T-cell (primary cell): ENCODE measurements at regions not wholly inside any gene's neighbourhood (a gene's known extent, or its start where the extent isn't known, plus 50 kb on each side); places are given as distances from the start of the nearest gene placed in this dataset.
A peak's percentile ranks its signal among the peaks of the same experiment; 100 is the strongest.

ENCODE experiments used
- ATAC-seq, 4 experiments: fragments of 200-7000 bp in 3 of 4; fragments of 150-1000 bp in 1 of 4; cut with Tn5 transposase; replicated peaks in 1 of 4; 1 replicate in 3 of 4; 2 replicates in 1 of 4; pipeline ENCODE4 v1.10.0; 2021; ENCODE audit warnings: moderate library complexity in 3 of 4, mild to moderate bottlenecking in 2 of 4, moderate number of reproducible peaks in 1 of 4
- CTCF ChIA-PET, 2 donors: fragments of 300-600 bp; sonication (Branson Sonifier 250); formaldehyde crosslinking; loops; one replicate each; lab custom pipeline; 2022; ENCODE audit warnings: antibody characterized with exemption in 2 of 2; lab: Charles Lee
- POLR2A ChIA-PET, 2 donors: fragments of 300-600 bp; sonication (Branson Sonifier 250); formaldehyde crosslinking; loops; one replicate each; lab custom pipeline; 2022; ENCODE audit warnings: antibody characterized with exemption in 2 of 2; lab: Charles Lee
- DNase-seq, 35 experiments: peaks; one replicate each; pipeline versions ENCODE4 v3.0.0 to v3.0.0-alpha.2; 2013 to 2023
- H3K27ac ChIP-seq: one replicate; pipeline ENCODE4 v1.5.1; 2013; ENCODE audit warnings: low read length
- H3K27me3 ChIP-seq, 2 experiments: replicated peaks in 1 of 2; 1 replicate in 1 of 2; 2 replicates in 1 of 2; pipeline versions ENCODE4 v1.6.1 to v1.7.0; 2013; ENCODE audit warnings: low read length in 1 of 2, mixed read lengths in 1 of 2; ENCODE audit not compliant: control insufficient read depth in 2 of 2, insufficient read depth in 2 of 2; ENCODE audit errors: extremely low read depth in 1 of 2
- H3K36me3 ChIP-seq, 2 donors: 1 replicate in 1 of 2; 2 replicates in 1 of 2; pipeline versions ENCODE4 v1.6.1 to v1.7.0; 2013; ENCODE audit warnings: low read length in 1 of 2; ENCODE audit not compliant: control insufficient read depth in 2 of 2, insufficient read depth in 1 of 2; ENCODE audit errors: extremely low read depth in 1 of 2
- H3K4me1 ChIP-seq, 2 experiments: 1 replicate in 1 of 2; 2 replicates in 1 of 2; pipeline versions ENCODE4 v1.6.1 to v1.7.0; 2013; ENCODE audit warnings: low read length in 2 of 2, mixed read lengths in 1 of 2; ENCODE audit not compliant: insufficient read depth in 2 of 2, control insufficient read depth in 1 of 2; ENCODE audit errors: extremely low read depth in 1 of 2
- H3K4me3 ChIP-seq, 2 donors: 1 replicate in 1 of 2; 2 replicates in 1 of 2; pipeline versions ENCODE4 v1.5.1 to v1.7.0; 2013; ENCODE audit warnings: mild to moderate bottlenecking in 2 of 2, low read length in 1 of 2, moderate library complexity in 1 of 2; ENCODE audit not compliant: control insufficient read depth in 1 of 2; ENCODE audit errors: extremely low read depth in 1 of 2
- H3K9me3 ChIP-seq: 2 replicates; pipeline ENCODE4 v1.7.0; 2013
- H3K27ac Mint-ChIP-seq, 2 donors: one replicate each; pipeline ENCODE4 v1.8.0; 2020 to 2021; ENCODE audit warnings: mild to moderate bottlenecking in 2 of 2, mixed read lengths in 2 of 2
- H3K27me3 Mint-ChIP-seq, 2 donors: one replicate each; pipeline ENCODE4 v1.8.0; 2021 to 2022; ENCODE audit warnings: mixed read lengths in 2 of 2
- H3K36me3 Mint-ChIP-seq: one replicate; pipeline ENCODE4 v1.8.0; 2021; ENCODE audit warnings: mixed read lengths
- H3K4me1 Mint-ChIP-seq, 3 donors: one replicate each; pipeline ENCODE4 v1.8.0; 2020 to 2022; ENCODE audit warnings: mixed read lengths in 3 of 3, mild to moderate bottlenecking in 1 of 3
- H3K4me3 Mint-ChIP-seq, 3 donors: one replicate each; pipeline ENCODE4 v1.8.0; 2020 to 2022; ENCODE audit warnings: mild to moderate bottlenecking in 3 of 3, mixed read lengths in 3 of 3, moderate library complexity in 3 of 3
- H3K9me3 Mint-ChIP-seq, 3 donors: one replicate each; pipeline ENCODE4 v1.8.0; 2020 to 2022; ENCODE audit warnings: mixed read lengths in 3 of 3
- WGBS: methylation state at CpG from one replicate; pipeline ENCODE4 v1.1.5; 2013; ENCODE audit warnings: missing lambda C conversion rate; ENCODE audit not compliant: insufficient coverage; 5-methylcytosine and 5-hydroxymethylcytosine counted together

- no peak overlapping the region for H3K27ac ChIP-seq
- no peaks in the 10 kb centered on the region for H3K9me3 ChIP-seq
- Mint-ChIP-seq H3K27ac (no peak overlapping the region), H3K36me3 (no peaks in the 10 kb centered on the region), H3K4me3 (no peak overlapping the region), H3K27me3 (peaks cover 0 to 10% of the 10 kb centered on the region in 2 donors), H3K4me1 (no peaks in the 10 kb centered on the region), H3K9me3 (peaks cover 0 to 5% (median 5%) of the 10 kb centered on the region in 3 donors)
- DNase-seq (no peak), ATAC-seq (no peak)
- no CpG with 5 or more reads among the region's 1 CpG for WGBS
- H3K4me3 ChIP-seq, result no peak overlapping the region
- H3K4me1 ChIP-seq, result no peaks in the 10 kb centered on the region
- H3K36me3 ChIP-seq, result no peaks in the 10 kb centered on the region
- H3K27me3 ChIP-seq, result no peaks in the 10 kb centered on the region
- ChIA-PET POLR2A (no interaction called here), CTCF (no interaction called here)
Observed at GRCh38 chr21:24097181-24097580, 1510.1 kb downstream of the MRPL39 start.

GRCh38 chr21:24096651-24097050 is 1510.6 kb downstream of the MRPL39 start:
- Histone ChIP-seq H3K27me3 (no peaks in the 10 kb centered on the region), H3K4me1 (no peaks in the 10 kb centered on the region), H3K4me3 (no peak overlapping the region), H3K27ac (no peak overlapping the region), H3K9me3 (no peaks in the 10 kb centered on the region), H3K36me3 (no peaks in the 10 kb centered on the region)
- peaks cover 2 to 5% (median 5%) of the 10 kb centered on the region in 3 donors for H3K9me3 Mint-ChIP-seq
- peaks cover 0 to 10% of the 10 kb centered on the region in 2 donors for H3K27me3 Mint-ChIP-seq
- no peak for DNase-seq
- no peaks in the 10 kb centered on the region for H3K36me3 Mint-ChIP-seq
- no peak overlapping the region for H3K4me3 Mint-ChIP-seq
- ATAC-seq, result no peak
- ChIA-PET CTCF (no interaction called here), POLR2A (no interaction called here)
- no peaks in the 10 kb centered on the region for H3K4me1 Mint-ChIP-seq
- no peak overlapping the region for H3K27ac Mint-ChIP-seq
- no CpG with 5 or more reads among the region's 1 CpG for WGBS

GRCh38 chr21:24093032-24093431 is 1514.2 kb downstream of the MRPL39 start:
- POLR2A ChIA-PET, result no interaction called here
- no peak for ATAC-seq
- no peaks in the 10 kb centered on the region for H3K4me1 ChIP-seq
- Mint-ChIP-seq H3K4me1 (no peaks in the 10 kb centered on the region), H3K27ac (no peak overlapping the region), H3K27me3 (peaks cover 0 to 5% of the 10 kb centered on the region in 2 donors), H3K9me3 (peaks cover 5 to 13% (median 5%) of the 10 kb centered on the region in 3 donors), H3K4me3 (no peak overlapping the region), H3K36me3 (no peaks in the 10 kb centered on the region)
- no peak for DNase-seq
- CTCF ChIA-PET, result no interaction called here
- no peak overlapping the region for H3K4me3 ChIP-seq
- H3K27ac ChIP-seq, result no peak overlapping the region
- no peaks in the 10 kb centered on the region for H3K27me3 ChIP-seq
- H3K36me3 ChIP-seq, result no peaks in the 10 kb centered on the region
- H3K9me3 ChIP-seq, result no peaks in the 10 kb centered on the region

- ATAC-seq, result no peak
Observed at GRCh38 chr21:24076179-24076578, 1531.1 kb downstream of the MRPL39 start.

GRCh38 chr21:24055696-24056095 is 1551.6 kb downstream of the MRPL39 start:
- Histone ChIP-seq H3K9me3 (no peaks in the 10 kb centered on the region), H3K27ac (no peak overlapping the region), H3K36me3 (no peaks in the 10 kb centered on the region), H3K4me1 (no peaks in the 10 kb centered on the region), H3K27me3 (no peaks in the 10 kb centered on the region), H3K4me3 (no peak overlapping the region)
- ChIA-PET CTCF (no interaction called here), POLR2A (interaction anchor here in 1 of 2 donors (0.7 kb wide), 1 partner anchor 1889 kb away, joined by 3 read pairs; no protein-coding TSS in a partner anchor)
- H3K36me3 Mint-ChIP-seq, result no peaks in the 10 kb centered on the region
- no peak overlapping the region for H3K4me3 Mint-ChIP-seq
- no peaks in the 10 kb centered on the region for H3K27me3 Mint-ChIP-seq
- ATAC-seq (no peak), DNase-seq (no peak)
- peaks cover 0 to 4% (median 4%) of the 10 kb centered on the region in 3 donors for H3K4me1 Mint-ChIP-seq
- WGBS, result 92% methylated on average over 3 of the region's 3 CpGs
- no peaks in the 10 kb centered on the region for H3K9me3 Mint-ChIP-seq
- H3K27ac Mint-ChIP-seq, result no peak overlapping the region

More at GRCh38 chr21:24076179-24076578, 1531.1 kb downstream of the MRPL39 start:
- H3K9me3 Mint-ChIP-seq, result peaks cover 0 to 5% (median 4%) of the 10 kb centered on the region in 3 donors
- H3K9me3 ChIP-seq, result no peaks in the 10 kb centered on the region
- peaks cover 0 to 2% of the 10 kb centered on the region in 2 experiments for H3K4me1 ChIP-seq
- CTCF ChIA-PET, result no interaction called here
- H3K4me1 Mint-ChIP-seq, result no peaks in the 10 kb centered on the region
- H3K36me3 Mint-ChIP-seq, result no peaks in the 10 kb centered on the region
- no peak overlapping the region for H3K4me3 Mint-ChIP-seq
- H3K27me3 Mint-ChIP-seq, result no peaks in the 10 kb centered on the region
- H3K27ac Mint-ChIP-seq, result no peak overlapping the region
- no peak overlapping the region for H3K4me3 ChIP-seq
- no peak overlapping the region for H3K27ac ChIP-seq
- POLR2A ChIA-PET, result no interaction called here
- no peaks in the 10 kb centered on the region for H3K27me3 ChIP-seq
- DNase-seq, result peak in 1 of 35 experiments; percentile 28
- no peaks in the 10 kb centered on the region for H3K36me3 ChIP-seq

- no peaks in the 10 kb centered on the region for H3K9me3 Mint-ChIP-seq
- CTCF ChIA-PET, result no interaction called here
Observed at GRCh38 chr21:24050231-24050630, 1557.0 kb downstream of the MRPL39 start.

More at GRCh38 chr21:24050231-24050630, 1557.0 kb downstream of the MRPL39 start:
- Mint-ChIP-seq H3K27ac (no peak overlapping the region), H3K4me1 (peaks cover 13 to 24% (median 19%) of the 10 kb centered on the region in 3 donors), H3K27me3 (no peaks in the 10 kb centered on the region), H3K4me3 (no peak overlapping the region), H3K36me3 (no peaks in the 10 kb centered on the region)
- no peaks in the 10 kb centered on the region for H3K27me3 ChIP-seq
- H3K36me3 ChIP-seq, result no peaks in the 10 kb centered on the region
- ATAC-seq, result no peak
- POLR2A ChIA-PET, result no interaction called here
- no peak overlapping the region for H3K27ac ChIP-seq
- DNase-seq, result no peak
- whole genome bisulfite sequencing, result no CpG with 5 or more reads among the region's 2 CpGs
- no peaks in the 10 kb centered on the region for H3K9me3 ChIP-seq
- H3K4me1 ChIP-seq, result peaks cover 4 to 16% of the 10 kb centered on the region in 2 experiments
- H3K4me3 ChIP-seq, result no peak overlapping the region
